Activated CD8-positive, alpha-beta memory T cell treated with anti-CD3 and anti-CD28 coated beads for 36 hours (primary cell): ENCODE measurements at regions not wholly inside any gene's neighbourhood (a gene's known extent, or its start where the extent isn't known, plus 50 kb on each side); places are given as distances from the start of the nearest gene placed in this dataset.

Experiments used
- CTCF ChIA-PET: fragments of 350-600 bp; sonication (Branson Sonifier 250); formaldehyde crosslinking; loops from one replicate; lab custom pipeline; 2021; ENCODE audit warnings: antibody characterized with exemption; lab: Charles Lee
- POLR2A ChIA-PET: fragments of 350-600 bp; sonication (Branson Sonifier 250); formaldehyde crosslinking; loops from one replicate; lab custom pipeline; 2021; ENCODE audit warnings: antibody characterized with exemption; lab: Charles Lee

DNA sequence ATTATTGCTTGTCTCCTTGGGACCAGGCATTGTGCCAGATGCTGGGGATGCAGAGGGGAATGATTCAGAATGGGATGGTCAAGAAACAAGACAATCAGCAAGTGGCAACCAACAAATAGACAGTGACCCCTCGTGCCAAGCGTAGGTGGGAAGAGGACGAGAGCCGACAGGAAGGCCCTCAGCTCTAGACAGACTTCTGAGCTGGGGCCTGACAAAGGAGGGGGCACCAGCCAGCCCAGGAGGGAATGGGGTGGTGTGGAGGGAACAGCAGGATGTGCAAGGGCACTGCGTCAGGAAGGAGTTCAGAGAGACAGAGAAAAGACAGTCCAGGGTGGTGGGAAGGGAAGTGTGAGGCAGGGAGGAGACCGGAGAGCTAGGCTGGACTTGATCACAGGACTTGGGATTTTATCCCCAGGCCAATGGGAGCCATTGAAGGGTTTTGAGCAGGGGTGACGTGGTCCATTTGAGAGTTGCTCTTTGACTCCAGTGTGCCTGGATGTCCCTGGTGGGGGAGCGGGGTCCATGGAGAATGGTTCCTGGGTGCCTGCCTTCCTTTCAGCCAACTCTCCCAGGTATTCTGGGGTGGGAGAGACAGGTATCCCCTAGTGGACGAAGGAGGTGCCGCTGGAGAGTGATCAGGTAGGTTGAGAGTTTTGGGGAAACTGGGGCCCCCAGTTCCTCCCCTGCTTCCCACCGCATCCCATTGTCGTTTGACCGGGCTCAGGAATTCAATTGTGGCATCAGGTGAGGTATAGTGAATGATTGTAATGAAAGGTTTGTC, 79.3 kb upstream of the ZNF618 start:
- POLR2A ChIA-PET, result no interaction called here
- CTCF ChIA-PET, result no interaction called here

GRCh38 chr9:113798062-113799030, 77.8 kb upstream of the ZNF618 start:
- POLR2A ChIA-PET, result no interaction called here
- CTCF ChIA-PET, result no interaction called here

DNA sequence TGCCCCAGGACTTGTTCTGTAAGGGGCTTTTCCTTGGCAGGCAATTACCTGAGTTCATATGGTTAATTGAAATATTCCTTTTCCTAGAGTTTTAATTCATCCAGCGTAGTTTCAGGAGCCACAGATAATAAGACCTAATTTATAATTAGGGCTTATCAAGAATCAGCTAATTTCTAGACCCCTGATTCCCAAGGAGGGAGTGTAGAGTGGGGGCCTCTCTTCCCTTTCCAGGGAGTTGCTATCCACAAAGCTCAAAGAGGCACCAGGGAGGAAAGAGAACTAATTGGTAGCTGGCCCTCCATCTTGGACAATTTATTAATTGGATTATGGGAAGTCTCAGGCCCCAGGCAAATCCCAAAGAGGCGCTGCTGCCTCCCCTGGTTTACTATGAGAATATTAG, 75.8 kb upstream of the ZNF618 start:
- POLR2A ChIA-PET, result no interaction called here
- CTCF ChIA-PET, result interaction anchor here (0.7 kb wide), 1 partner anchor 10 kb away, joined by 3 read pairs; no protein-coding TSS in a partner anchor

DNA sequence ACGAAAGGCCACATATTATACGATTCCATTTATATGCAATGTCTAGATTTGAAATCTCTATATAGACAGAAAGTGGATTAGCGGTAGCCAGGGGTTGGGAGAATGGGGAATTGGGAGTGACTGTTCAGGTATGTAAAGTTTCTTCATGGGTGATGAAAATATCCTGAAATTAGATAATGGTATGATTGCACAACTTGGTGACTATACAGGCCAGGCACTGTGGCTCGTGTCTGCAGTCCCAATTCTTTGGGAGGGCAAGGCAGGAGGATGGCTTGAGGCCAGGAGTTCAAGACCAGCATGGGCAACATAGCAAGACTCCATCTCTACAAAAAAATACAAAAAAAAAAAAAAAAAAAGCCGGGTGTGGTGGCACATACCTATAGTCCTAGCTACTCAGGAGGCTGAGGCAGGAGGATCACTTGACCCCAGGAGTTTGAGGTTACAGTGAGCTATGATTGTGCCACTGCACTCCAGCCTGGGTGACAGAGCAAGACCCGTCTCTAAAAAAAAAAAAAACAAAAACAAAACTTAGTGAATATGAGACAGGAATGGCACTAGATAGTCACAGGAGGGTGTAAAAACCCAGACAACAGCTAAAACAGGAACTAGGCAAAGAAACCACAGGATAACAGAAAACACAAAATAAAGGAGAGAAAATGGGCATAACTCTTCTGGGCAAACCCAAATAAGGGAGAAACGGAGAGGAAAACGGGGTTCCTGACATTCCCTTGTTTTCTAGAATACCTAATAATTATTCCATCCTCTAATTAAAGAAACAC, 72.1 kb upstream of the ZNF618 start:
- POLR2A ChIA-PET, result no interaction called here
- CTCF ChIA-PET, result interaction anchor here (0.6 kb wide), 1 partner anchor 73 kb away, joined by 3 read pairs; no protein-coding TSS in a partner anchor

- CTCF ChIA-PET, result no interaction called here
- POLR2A ChIA-PET, result no interaction called here
Observed at GRCh38 chr9:113805486-113806132, 70.5 kb upstream of the ZNF618 start.

DNA sequence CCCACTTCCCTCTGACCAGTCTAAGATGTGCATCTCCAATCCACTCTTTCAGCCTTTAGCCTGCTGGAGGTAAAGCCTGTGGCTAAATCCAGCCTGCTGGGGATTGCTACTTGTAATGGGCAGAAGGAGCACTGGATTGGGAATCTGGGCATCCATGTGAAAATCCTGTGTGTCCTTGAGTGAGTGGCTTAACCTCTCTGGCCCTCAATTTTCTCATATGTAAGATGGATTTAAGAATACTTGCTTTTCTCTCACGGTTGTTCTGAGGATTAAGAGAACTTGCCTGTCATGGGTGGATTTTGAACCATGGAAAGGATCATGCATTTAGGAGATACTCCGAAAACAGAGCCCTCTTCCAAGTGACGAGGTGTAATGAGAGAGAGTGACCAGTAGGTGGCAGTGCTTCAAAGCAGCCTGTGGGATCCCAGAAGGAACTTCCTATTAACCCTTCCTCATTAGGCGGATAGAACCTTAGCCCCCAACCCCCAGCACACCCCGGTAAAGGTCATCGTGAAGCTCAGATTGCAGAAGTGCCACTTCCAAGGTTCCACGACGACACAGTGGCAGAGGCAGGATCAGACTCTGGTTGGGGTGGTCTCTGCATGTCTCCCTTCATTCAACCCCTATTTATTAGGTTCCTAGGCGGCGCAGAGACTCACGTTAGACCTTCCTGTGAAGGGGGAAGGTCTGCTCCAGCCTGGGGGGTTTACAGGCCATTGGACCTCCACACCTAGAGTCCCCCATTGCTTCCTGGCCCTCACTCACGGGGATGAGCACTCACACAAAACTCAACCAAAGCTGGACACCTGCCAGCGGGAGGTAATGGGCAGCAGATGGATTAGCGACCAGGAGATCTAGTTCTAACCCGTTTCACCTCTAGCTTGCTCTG, 68.7 kb upstream of the ZNF618 start:
- POLR2A ChIA-PET, result interaction anchor here (0.7 kb wide), 1 partner anchor 69 kb away, joined by 3 read pairs; the partner anchor contains the start of gene ZNF618
- CTCF ChIA-PET, result interaction anchor here (0.9 kb wide), 1 partner anchor 8 kb away, joined by 3 read pairs; no protein-coding TSS in a partner anchor

- ChIA-PET POLR2A (no interaction called here), CTCF (interaction anchor here (0.9 to 1.1 kb wide), 2 partner anchors 7 to 68 kb away, joined by 3 to 4 read pairs; partner anchors contain the start of gene ZNF618)
Observed at GRCh38 chr9:113808391-113809358, 67.4 kb upstream of the ZNF618 start.

- CTCF ChIA-PET, result no interaction called here
- POLR2A ChIA-PET, result no interaction called here
Observed at GRCh38 chr9:113817171-113817570, 58.9 kb upstream of the ZNF618 start.

DNA sequence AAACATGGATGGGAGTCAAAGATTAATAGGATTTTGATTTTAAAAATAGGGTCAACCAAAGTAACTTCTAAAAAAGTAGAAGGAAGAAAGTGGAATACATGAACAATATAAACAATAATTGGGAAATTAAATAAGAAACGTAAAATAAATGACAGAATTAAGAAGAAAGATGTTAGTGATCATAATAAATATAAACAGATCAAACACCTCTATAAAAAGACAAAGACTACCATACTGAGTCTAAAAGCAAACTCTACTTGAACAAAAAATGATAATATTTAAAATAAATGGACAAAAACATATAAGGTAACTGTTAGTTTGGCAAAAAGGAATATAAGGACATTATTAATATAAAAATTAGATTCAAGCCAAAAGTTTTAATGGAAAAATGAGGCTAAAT, 57.7 kb upstream of the ZNF618 start:
- ChIA-PET POLR2A (no interaction called here), CTCF (no interaction called here)

DNA sequence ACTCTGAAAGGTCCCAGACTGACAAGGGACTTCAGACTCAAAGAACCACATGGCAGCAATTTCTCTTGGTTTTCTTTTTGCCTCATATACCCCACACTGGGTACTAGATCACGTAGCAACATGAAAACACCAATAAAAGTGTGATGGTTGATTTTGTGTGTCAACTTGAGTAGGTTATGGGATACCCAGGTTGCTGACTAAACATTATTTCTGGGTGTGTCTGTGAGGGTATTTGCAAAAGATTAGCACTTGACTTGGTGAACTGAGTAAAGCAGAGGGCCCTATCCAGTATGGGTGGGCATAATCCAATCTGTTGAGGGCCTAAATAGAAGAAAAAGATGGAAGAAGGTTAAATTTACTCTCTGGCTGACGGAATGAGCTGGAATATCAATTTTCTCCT, 53.8 kb upstream of the ZNF618 start:
- ChIA-PET CTCF (interaction anchor here (0.5 kb wide), 1 partner anchor 53 kb away, joined by 6 read pairs; no protein-coding TSS in a partner anchor), POLR2A (no interaction called here)

DNA sequence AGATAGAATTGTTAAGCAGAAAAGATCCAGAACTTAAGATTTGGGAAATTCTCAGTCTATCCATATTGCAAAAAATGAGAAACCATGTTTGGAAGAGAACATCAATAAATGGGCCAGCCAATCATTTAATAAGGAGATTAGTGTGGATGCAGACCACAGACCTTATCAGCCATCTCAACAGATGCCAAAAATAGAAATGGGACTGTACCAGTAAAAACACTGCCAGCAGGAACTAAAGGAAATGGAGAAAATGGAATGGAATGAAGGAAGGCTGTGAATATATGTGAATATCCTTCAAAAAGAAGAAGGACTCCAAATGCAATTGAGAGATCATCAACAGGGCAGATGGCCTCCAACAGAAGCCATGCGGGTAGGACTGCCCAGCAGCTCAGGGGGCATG, 52.7 kb upstream of the ZNF618 start:
- ChIA-PET CTCF (no interaction called here), POLR2A (no interaction called here)
